Lower leg skin (tissue), 4 donors: ENCODE measurements at regions not wholly inside any gene's neighbourhood (a gene's known extent, or its start where the extent isn't known, plus 50 kb on each side); places are given as distances from the start of the nearest gene placed in this dataset.

ENCODE experiments used
- DNase-seq, 2 donors: peaks; one replicate each; pipeline ENCODE4 v3.0.0-alpha.2; 2019; ENCODE audit warnings: low spot score in 2 of 2
- H3K4me3 ChIP-seq: fragments of 200-600 bp; sonication (generic); 2 replicates; pipeline ENCODE4 v1.5.1; 2017; ENCODE audit warnings: mild to moderate bottlenecking, low read depth; ENCODE audit not compliant: poor library complexity, severe bottlenecking
- POLR2A ChIP-seq, 2 donors: fragments of 450-650 bp; IDR thresholded peaks; one replicate each; pipeline ENCODE4 v1.6.1; 2016 to 2017; ENCODE audit warnings: antibody characterized with exemption in 2 of 2, mild to moderate bottlenecking in 1 of 2, moderate library complexity in 1 of 2
- WGBS, 2 donors: methylation state at CpG; one replicate each; pipeline ENCODE4 v1.1.5; 2018; 5-methylcytosine and 5-hydroxymethylcytosine counted together
- intact Hi-C: fragments of 100-400 bp; cut with DNase I; formaldehyde crosslinking; loops from one replicate; pipeline ENCODE4 v1.15.0; 2023; ENCODE audit warnings: low total_unique reads
- TF ChIP-seq, protein P1 (sequence below), 3 donors: fragments of 450-650 bp; IDR thresholded peaks; one replicate each; pipeline ENCODE4 v1.5.1; 2016; ENCODE audit warnings: antibody characterized with exemption in 3 of 3, mild to moderate bottlenecking in 3 of 3, moderate library complexity in 2 of 3

DNA sequence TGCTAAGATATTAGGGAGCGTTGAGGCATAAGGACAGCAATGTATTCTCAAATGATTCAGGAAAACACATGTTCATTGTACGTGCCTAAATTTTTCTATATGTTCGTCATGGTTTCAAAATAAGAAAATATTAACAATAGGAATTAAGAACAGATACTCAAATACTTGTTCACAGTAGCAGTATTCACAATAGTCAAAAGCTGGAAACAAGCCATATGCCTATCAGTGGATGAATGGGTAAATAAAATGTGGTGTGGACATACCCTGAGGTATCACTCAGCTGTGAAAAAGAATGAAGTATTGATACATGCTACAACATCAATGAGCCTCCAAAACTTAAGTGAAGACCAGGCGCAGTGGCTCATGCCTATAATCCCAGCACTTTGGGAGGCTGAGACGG is 84.7 kb upstream of the PTER start:
- no peak for TF ChIP-seq POLR2A (IDR thresholded peaks at IDR 0.05)
- TF ChIP-seq, protein P1, sequence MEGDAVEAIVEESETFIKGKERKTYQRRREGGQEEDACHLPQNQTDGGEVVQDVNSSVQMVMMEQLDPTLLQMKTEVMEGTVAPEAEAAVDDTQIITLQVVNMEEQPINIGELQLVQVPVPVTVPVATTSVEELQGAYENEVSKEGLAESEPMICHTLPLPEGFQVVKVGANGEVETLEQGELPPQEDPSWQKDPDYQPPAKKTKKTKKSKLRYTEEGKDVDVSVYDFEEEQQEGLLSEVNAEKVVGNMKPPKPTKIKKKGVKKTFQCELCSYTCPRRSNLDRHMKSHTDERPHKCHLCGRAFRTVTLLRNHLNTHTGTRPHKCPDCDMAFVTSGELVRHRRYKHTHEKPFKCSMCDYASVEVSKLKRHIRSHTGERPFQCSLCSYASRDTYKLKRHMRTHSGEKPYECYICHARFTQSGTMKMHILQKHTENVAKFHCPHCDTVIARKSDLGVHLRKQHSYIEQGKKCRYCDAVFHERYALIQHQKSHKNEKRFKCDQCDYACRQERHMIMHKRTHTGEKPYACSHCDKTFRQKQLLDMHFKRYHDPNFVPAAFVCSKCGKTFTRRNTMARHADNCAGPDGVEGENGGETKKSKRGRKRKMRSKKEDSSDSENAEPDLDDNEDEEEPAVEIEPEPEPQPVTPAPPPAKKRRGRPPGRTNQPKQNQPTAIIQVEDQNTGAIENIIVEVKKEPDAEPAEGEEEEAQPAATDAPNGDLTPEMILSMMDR (IDR thresholded peaks at IDR 0.05) = no peak
- no peak overlapping the region for H3K4me3 ChIP-seq
- no peak for DNase-seq
- intact Hi-C loops = no loop called here
- 79 to 87% methylated on average over 5 of the region's 5 CpGs for WGBS, 2 donors

DNA sequence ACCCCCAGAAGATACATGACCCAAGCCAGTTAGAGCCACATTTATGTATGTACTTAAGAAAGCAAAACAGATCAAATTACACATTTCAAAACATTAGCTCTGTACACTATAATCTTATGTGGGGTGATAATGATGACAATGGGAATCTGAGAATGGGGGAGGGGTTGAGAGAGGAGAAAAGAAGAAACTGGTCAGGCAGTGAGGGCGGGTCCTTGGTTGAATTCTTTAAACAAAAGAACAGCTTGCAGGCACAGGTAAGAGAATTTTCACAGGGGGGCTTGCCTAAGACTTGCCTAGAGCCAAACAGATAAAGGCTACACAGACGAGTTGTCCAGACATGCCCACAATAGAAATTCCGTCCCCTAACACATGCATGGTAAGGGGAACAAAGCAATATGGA is 76.8 kb upstream of the PTER start:
- DNase-seq = no peak
- 56 to 72% methylated on average over 3 of the region's 3 CpGs for WGBS, 2 donors
- no peak overlapping the region for H3K4me3 ChIP-seq
- TF ChIP-seq, protein P1 (IDR thresholded peaks at IDR 0.05) = no peak
- no peak for TF ChIP-seq POLR2A (IDR thresholded peaks at IDR 0.05)
- intact Hi-C loops = no loop called here

DNA sequence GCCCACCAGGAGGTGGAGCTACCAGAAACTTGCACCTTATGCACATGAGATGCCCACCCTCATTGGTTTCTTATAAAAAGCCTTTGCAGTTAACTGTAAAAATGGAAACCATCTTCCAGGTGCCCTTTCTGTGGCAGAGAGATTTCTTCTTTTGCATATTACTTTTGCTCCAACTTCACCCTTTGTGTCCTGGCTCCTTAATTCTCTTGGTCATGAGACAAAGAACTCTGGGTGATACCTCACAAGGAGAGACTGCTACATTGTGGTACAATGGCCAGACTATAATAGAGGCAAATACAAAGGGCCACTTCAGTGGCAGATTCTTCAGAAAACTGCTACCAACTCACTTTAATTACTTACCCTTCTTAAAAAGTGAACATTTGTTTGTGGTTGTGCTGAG is 76.4 kb upstream of the PTER start:
- H3K4me3 ChIP-seq = no peak overlapping the region
- TF ChIP-seq, protein P1 (IDR thresholded peaks at IDR 0.05) = no peak
- TF ChIP-seq POLR2A (IDR thresholded peaks at IDR 0.05) = no peak
- intact Hi-C loops = no loop called here
- no peak for DNase-seq

DNA sequence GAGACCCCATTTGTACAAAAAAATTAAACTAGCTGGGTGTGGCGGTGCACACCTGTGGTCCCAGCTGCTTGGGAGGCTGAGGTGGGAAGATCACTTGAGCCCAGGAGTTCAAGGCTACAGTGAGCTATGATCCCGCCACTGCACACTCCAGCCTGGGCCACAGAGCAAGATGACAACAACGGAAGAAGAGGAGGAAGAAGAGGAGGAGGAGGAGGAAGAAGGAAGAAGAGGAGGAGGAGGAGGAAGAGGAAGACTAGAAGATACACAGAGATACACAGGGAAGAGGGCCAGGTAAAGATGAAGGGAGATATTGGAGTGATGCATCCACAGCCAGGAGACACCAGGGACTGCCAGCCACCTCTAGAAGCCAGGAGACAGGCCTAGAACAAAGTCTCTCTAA is 75.7 kb upstream of the PTER start:
- intact Hi-C loops = no loop called here
- WGBS, 2 donors = 89 to 92% methylated on average over 3 of the region's 3 CpGs
- TF ChIP-seq POLR2A (IDR thresholded peaks at IDR 0.05) = no peak
- TF ChIP-seq, protein P1 (IDR thresholded peaks at IDR 0.05) = no peak
- no peak for DNase-seq
- H3K4me3 ChIP-seq = no peak overlapping the region

DNA sequence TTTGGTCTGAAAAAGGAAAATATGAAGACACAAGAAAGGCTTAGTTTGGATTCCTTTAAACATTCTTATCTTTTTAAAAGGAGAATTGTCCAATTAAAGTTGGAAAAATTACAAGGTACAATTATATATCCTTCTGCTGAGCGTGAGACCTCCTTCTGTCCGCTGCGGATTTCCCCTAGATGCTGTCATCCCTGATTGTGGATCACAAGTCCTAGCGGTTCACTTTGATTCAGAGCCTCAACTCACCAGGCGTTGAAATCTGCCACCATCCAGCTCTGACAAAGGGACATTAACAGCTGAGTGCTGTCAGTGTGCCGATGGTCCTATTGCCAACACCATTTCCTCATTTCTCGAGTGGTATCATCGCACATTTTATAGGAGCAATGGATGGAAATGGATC is 73.1 kb upstream of the PTER start:
- H3K4me3 ChIP-seq = no peak overlapping the region
- WGBS, 2 donors = 90% methylated on average over 8 of the region's 8 CpGs
- intact Hi-C loops = no loop called here
- no peak for DNase-seq
- TF ChIP-seq POLR2A (IDR thresholded peaks at IDR 0.05) = no peak

DNA sequence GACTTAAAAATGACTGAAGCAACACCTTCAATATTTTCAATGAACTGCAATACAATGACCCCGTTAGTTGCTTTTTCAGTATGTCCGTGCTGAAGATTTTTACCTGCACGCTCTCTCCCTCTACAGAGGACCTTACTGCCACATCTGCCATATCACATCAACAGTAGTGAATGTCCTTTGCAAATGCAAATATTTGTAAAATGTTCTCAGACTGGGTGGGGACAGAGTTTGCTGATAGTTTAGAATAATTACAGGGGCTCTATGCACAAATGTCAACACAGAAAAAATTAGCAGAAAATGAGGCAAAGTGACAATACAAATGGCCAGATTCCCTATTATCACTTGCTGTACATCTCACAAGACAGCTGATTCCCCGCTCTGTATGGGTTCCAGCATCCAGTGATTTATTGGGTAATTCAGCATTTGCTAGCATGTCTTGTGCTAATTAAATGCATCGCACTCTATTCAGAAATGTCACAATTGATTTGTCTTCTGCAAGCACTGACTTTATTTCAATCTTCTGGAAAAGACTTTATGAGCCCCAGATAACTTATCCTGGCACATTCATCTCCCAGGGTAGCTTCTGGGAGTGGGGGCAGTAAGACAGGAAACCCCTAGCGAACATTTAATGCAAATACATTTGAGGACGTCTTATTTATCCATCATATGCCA is 69.1 kb upstream of the PTER start:
- no peak for DNase-seq
- intact Hi-C loops = no loop called here
- H3K4me3 ChIP-seq = no peak overlapping the region
- no peak for TF ChIP-seq POLR2A (IDR thresholded peaks at IDR 0.05)
- TF ChIP-seq, protein P1 (IDR thresholded peaks at IDR 0.05) = no peak
- 61 to 71% methylated on average over 7 of the region's 7 CpGs for WGBS, 2 donors
